ENCODE measurements at regions not wholly inside any gene's neighbourhood (a gene's known extent, or its start where the extent isn't known, plus 50 kb on each side); places are given as distances from the start of the nearest gene placed in this dataset.

DNA sequence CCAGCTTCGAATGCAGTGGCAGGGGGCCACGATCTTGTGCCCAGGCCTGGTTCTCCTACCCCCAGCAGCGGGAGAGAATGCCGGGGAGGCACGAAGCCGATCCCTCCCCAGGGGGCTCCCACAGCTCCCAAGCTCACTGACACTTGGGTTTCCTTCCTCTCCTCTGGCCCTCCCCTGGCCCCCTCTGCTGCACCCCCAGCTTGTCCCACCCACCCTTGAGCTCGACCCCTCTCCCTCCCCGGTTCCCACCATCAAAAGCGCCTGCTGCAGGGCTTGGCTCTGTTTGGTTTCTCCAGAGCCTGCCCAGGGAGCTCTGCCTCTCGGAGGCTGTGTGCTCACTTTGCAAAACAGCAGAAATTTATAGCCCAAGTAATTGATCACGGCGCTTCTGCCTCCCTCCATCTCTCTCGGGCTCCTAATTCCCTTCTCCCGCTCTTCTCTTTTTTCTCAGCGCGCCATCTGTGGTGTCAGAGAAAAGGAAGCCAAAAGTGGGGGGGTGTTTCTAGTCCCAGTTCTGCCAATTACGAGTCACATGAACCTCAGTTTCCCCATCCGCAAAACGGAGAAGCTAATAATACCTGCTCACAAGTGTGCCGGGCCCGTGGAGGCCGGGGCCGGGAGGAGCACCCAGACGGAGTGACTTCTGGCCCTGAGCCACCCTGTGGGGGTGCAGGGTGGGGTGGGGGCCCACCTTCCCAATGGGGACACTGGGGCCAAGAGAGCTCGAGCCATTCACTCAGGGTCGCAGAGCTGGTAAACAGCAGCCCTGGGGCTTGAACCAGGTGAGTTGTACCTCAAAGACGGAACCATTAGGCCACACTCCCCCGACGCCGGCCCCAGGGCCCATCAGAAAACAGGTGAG, 141.2 kb upstream of the IER5L start:
- DNase-seq (ENCODE audit: low spot score) (no peak), ATAC-seq (ENCODE audit: insufficient number of reproducible peaks, low FRiP score, low read depth) (no peak)
- H3K27ac ChIP-seq: peak overlapping the region; percentile 95 to 96
- no peaks in the 10 kb centered on the region for H3K36me3 ChIP-seq
- TF ChIP-seq CTCF (IDR thresholded peaks at IDR 0.05): no peak
- H3K4me3 ChIP-seq: no peak overlapping the region
- peaks cover 56 to 98% of the 10 kb centered on the region in 2 donors for H3K4me1 ChIP-seq (ENCODE audit: control insufficient read depth in 1 of 2, low read depth in 2 of 2)
- H3K9me3 ChIP-seq: no peaks in the 10 kb centered on the region
- no peaks in the 10 kb centered on the region for H3K27me3 ChIP-seq (replicated peaks; ENCODE audit: insufficient read depth)

GRCh38 chr9:129318121-129319075, 140.3 kb upstream of the IER5L start:
- ATAC-seq (ENCODE audit: insufficient number of reproducible peaks, low FRiP score, low read depth) (no peak), DNase-seq (ENCODE audit: low spot score) (no peak)
- TF ChIP-seq CTCF (IDR thresholded peaks at IDR 0.05): no peak
- Histone ChIP-seq H3K27ac (peak overlapping the region; percentile 95 to 96), H3K36me3 (no peaks in the 10 kb centered on the region), H3K4me3 (no peak overlapping the region), H3K27me3 (replicated peaks; ENCODE audit: insufficient read depth) (no peaks in the 10 kb centered on the region), H3K4me1 (ENCODE audit: control insufficient read depth in 1 of 2, low read depth in 2 of 2) (peaks cover 51 to 94% of the 10 kb centered on the region in 2 donors), H3K9me3 (no peaks in the 10 kb centered on the region)

- TF ChIP-seq CTCF (IDR thresholded peaks at IDR 0.05): no peak
- no peaks in the 10 kb centered on the region for H3K27me3 ChIP-seq (replicated peaks; ENCODE audit: insufficient read depth)
- no peak overlapping the region for H3K4me3 ChIP-seq
- DNase-seq (ENCODE audit: low spot score) (no peak), ATAC-seq (ENCODE audit: insufficient number of reproducible peaks, low FRiP score, low read depth) (no peak)
- no peaks in the 10 kb centered on the region for H3K9me3 ChIP-seq
- peak overlapping the region; percentile 95 to 96 for H3K27ac ChIP-seq
- peaks cover 48 to 84% of the 10 kb centered on the region in 2 donors for H3K4me1 ChIP-seq (ENCODE audit: control insufficient read depth in 1 of 2, low read depth in 2 of 2)
- H3K36me3 ChIP-seq: no peaks in the 10 kb centered on the region
Observed at GRCh38 chr9:129317179-129318011, 139.3 kb upstream of the IER5L start.

DNA sequence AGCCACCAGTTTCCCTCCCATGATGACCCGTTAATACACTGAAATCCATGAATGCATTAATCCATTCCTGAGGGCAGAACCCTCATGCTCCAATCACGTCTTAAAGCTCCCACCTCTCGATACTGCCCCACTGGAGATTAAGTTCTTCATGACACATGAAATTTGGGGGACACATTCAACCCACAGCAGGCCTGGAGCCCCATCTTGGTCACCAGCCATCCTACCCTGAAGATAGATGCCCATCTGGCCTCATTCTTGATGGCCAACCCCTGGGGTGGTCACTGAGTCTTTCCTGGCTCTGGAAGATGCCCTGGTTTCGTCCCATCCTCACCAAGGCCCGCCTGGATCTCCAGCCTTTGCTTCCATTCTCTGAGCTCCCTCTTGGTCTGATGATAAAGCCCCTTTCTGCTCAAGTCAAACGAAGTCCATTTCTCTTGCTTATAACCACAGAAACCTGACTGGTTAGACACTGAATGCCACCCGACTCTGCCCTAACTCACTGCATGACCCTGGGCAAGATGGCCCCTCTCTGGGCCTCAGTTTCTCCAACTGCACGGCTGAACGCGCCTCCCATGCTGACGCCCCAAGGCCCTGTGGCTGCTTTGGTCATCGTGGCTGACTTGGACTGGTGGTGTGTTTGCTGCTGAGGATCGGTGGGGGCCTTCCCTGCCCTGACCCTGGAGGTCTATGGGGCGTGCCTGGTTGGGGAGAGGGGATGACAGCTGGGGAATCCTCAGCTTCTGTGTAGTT, 138.4 kb upstream of the IER5L start:
- peaks cover 44 to 74% of the 10 kb centered on the region in 2 donors for H3K4me1 ChIP-seq (ENCODE audit: control insufficient read depth in 1 of 2, low read depth in 2 of 2)
- no peak for TF ChIP-seq CTCF (IDR thresholded peaks at IDR 0.05)
- no peaks in the 10 kb centered on the region for H3K9me3 ChIP-seq
- no peaks in the 10 kb centered on the region for H3K36me3 ChIP-seq
- ATAC-seq (ENCODE audit: insufficient number of reproducible peaks, low FRiP score, low read depth) (no peak), DNase-seq (ENCODE audit: low spot score) (no peak)
- H3K27ac ChIP-seq: peak overlapping the region; percentile 95 to 96
- H3K4me3 ChIP-seq: no peak overlapping the region
- no peaks in the 10 kb centered on the region for H3K27me3 ChIP-seq (replicated peaks; ENCODE audit: insufficient read depth)
